ENCODE measurements at regions not wholly inside any gene's neighbourhood (a gene's known extent, or its start where the extent isn't known, plus 50 kb on each side); places are given as distances from the start of the nearest gene placed in this dataset.

DNA sequence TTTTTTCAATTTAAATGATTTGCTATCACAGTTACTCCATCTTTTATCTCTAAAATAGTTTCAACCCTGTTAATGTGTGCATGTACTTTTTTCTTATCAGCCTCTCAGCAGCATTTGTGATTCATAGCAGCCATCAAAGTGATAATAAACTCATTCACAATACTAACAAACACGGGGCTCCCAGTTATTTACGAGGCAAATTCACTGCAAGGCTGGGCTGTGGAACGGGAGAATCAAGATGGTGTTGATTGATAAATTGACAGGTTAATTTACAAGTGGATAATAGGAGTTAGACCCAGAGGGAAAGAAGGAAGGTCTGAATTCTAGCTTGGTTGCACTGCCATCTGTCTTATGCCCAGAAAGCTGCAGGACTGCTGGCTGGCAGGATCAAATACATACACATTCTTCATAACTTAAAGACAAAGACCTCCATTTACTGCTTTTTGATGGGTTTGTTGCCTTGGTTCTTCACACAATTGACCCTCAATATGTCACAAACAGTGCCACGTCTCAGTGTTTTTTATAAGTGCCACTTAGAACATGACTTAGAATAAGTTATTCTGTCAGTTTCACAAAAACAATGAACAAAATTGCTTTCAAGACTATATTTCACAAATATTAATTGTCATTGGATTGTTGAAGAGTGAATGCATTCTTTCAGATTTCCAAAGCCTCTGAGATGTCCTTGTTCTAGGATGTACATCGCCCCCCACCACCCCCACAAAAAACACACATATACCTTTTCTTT is 562.8 kb downstream of the NR2F2 start:
- 12 to 17% methylated on average over 5 of the region's 5 CpGs for WGBS, 2 donors
- FAIRE-seq (no peak), ATAC-seq (peak in 3 of 4 donors; percentile 35 to 61 (median 55)), DNase-seq (no peak)
- H3K27ac ChIP-seq: no peak overlapping the region
- no peaks in the 10 kb centered on the region for H3K9me3 ChIP-seq
- TF ChIP-seq, protein P1, sequence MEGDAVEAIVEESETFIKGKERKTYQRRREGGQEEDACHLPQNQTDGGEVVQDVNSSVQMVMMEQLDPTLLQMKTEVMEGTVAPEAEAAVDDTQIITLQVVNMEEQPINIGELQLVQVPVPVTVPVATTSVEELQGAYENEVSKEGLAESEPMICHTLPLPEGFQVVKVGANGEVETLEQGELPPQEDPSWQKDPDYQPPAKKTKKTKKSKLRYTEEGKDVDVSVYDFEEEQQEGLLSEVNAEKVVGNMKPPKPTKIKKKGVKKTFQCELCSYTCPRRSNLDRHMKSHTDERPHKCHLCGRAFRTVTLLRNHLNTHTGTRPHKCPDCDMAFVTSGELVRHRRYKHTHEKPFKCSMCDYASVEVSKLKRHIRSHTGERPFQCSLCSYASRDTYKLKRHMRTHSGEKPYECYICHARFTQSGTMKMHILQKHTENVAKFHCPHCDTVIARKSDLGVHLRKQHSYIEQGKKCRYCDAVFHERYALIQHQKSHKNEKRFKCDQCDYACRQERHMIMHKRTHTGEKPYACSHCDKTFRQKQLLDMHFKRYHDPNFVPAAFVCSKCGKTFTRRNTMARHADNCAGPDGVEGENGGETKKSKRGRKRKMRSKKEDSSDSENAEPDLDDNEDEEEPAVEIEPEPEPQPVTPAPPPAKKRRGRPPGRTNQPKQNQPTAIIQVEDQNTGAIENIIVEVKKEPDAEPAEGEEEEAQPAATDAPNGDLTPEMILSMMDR (IDR thresholded peaks at IDR 0.05): peak in 2 of 4 donors; percentile 14 to 33
- intact Hi-C loops (cut with DNase I): no loop called here
- peaks cover 0 to 24% (median 5%) of the 10 kb centered on the region in 4 donors for H3K27me3 ChIP-seq
- H3K4me1 ChIP-seq: no peaks in the 10 kb centered on the region
- H3K36me3 ChIP-seq: no peaks in the 10 kb centered on the region
- H3K4me3 ChIP-seq: no peak overlapping the region

DNA sequence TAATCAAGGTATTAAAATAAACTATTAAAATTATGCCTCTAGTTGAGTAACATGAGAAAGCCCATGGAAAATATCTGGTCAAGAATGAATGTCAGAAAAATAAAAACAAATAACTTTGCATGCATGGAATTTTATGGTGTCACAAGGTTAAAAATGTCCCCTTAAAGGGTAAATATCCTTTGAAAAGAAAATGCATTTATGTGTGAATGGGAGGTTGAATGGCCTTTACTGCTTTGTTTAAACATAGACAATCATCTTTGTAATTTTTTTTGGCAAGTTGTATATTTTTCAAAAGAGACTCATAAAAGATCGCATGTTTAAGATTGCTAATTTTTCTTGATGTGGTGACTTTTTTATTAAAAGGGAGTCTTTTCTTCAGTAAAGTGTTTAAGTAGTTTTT is 564.2 kb downstream of the NR2F2 start:
- Histone ChIP-seq H3K27me3 (peaks cover 0 to 21% (median 5%) of the 10 kb centered on the region in 4 donors), H3K4me3 (no peak overlapping the region), H3K9me3 (no peaks in the 10 kb centered on the region), H3K27ac (no peak overlapping the region), H3K4me1 (no peaks in the 10 kb centered on the region), H3K36me3 (no peaks in the 10 kb centered on the region)
- DNase-seq: no peak
- no peak for ATAC-seq
- intact Hi-C loops (cut with DNase I): no loop called here
- WGBS, 2 donors: 71 to 76% methylated on average over 1 of the region's 1 CpG
- FAIRE-seq: no peak
- TF ChIP-seq, protein P1 (IDR thresholded peaks at IDR 0.05): no peak

DNA sequence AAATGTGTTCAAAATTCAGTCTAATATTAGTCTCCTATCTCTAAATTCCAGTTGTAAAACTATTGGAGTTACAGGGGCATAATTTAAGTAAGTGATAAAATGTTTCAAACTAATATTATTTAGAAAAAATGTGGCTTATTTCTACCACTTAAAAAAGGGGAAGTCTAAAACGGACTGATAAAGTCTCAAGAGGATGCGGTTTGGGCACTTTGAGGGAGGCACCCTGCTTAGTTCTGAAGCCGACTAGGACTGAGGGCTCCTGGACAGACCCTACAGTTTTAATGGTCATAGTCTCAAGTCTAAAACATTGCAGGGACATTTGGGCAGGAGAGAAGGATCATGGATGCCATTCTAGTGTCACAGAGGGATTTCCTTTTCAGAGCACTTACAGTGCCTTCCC is 566.3 kb downstream of the NR2F2 start:
- TF ChIP-seq, protein P1 (IDR thresholded peaks at IDR 0.05): no peak
- ATAC-seq (no peak), DNase-seq (no peak), FAIRE-seq (no peak)
- Histone ChIP-seq H3K4me3 (no peak overlapping the region), H3K4me1 (no peaks in the 10 kb centered on the region), H3K27me3 (peaks cover 0 to 7% (median 3%) of the 10 kb centered on the region in 4 donors), H3K36me3 (no peaks in the 10 kb centered on the region), H3K27ac (no peak overlapping the region), H3K9me3 (no peaks in the 10 kb centered on the region)
- WGBS, 2 donors: 56 to 65% methylated on average over 3 of the region's 3 CpGs
- intact Hi-C loops (cut with DNase I): no loop called here

DNA sequence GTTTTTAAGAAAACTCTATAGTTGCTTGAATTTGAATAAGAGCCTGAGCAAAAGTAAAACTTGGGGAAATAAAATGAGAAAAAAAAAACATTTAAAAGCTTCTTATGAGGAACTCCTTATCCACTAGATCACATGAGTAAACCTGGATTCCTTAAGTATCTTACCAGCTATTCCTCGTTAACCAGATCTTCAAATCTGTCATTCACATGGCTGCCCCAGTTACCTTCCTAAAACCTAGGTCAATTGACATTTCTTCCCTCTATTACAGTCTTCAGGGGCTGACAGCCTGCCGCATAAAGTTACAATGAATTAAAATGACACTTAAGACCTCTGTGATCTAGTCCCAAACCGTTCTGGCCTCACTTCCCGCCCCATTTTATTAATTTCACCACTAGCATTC is 583.6 kb downstream of the NR2F2 start:
- H3K27me3 ChIP-seq: no peaks in the 10 kb centered on the region
- 69 to 75% methylated on average over 4 of the region's 4 CpGs for whole genome bisulfite sequencing, 2 donors
- H3K9me3 ChIP-seq: no peaks in the 10 kb centered on the region
- ATAC-seq: no peak
- H3K36me3 ChIP-seq: no peaks in the 10 kb centered on the region
- H3K4me3 ChIP-seq: no peak overlapping the region
- TF ChIP-seq, protein P1 (IDR thresholded peaks at IDR 0.05): no peak
- no peak for FAIRE-seq
- intact Hi-C loops (cut with DNase I): no loop called here
- H3K4me1 ChIP-seq: no peaks in the 10 kb centered on the region
- DNase-seq: no peak
- no peak overlapping the region for H3K27ac ChIP-seq

DNA sequence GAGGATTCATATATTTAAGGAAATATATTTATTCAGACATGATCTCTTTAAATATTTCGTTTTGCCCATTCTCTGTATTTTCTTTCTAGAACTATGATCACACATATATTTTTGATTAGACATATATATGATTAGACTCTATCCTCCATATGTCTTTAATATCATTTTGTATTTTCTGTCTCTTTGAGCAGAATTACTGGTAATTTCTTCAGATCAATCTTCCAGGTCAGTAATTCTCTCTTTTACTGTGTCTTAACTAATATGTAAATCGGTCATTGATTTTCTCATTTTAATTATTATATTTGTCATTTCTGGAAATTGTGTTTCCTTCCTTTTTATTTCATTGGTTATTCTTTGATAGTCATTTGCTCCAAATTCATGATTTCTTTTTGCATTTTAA is 586.2 kb downstream of the NR2F2 start:
- intact Hi-C loops (cut with DNase I): no loop called here
- Histone ChIP-seq H3K27ac (no peak overlapping the region), H3K4me3 (no peak overlapping the region), H3K36me3 (no peaks in the 10 kb centered on the region), H3K4me1 (no peaks in the 10 kb centered on the region), H3K9me3 (no peaks in the 10 kb centered on the region), H3K27me3 (peaks cover 0 to 4% (median 0%) of the 10 kb centered on the region in 4 donors)
- TF ChIP-seq, protein P1 (IDR thresholded peaks at IDR 0.05): no peak
- DNase-seq: no peak
- FAIRE-seq: no peak
- 56 to 59% methylated on average over 2 of the region's 2 CpGs for WGBS, 2 donors
- no peak for ATAC-seq
